Endothelial cell of umbilical vein (primary cell): ENCODE measurements at regions not wholly inside any gene's neighbourhood (a gene's known extent, or its start where the extent isn't known, plus 50 kb on each side); places are given as distances from the start of the nearest gene placed in this dataset.

Experiments
- BruUV-seq: library from RNA; stranded (reverse); fragments of 400-500 nt; replicated peaks from 2 replicates; lab custom pipeline; 2021; lab: Mats Ljungman, UMichigan
- CTCF ChIA-PET: fragments of 300-600, 350-600 bp; sonication (Branson Sonifier 250); formaldehyde crosslinking; loops from one replicate; lab custom pipeline; 2021; ENCODE audit warnings: antibody characterized with exemption, inconsistent platforms; lab: Charles Lee
- POLR2A ChIA-PET: fragments of 300-600, 350-600 bp; sonication (Branson Sonifier 250); formaldehyde crosslinking; loops from one replicate; lab custom pipeline; 2021; ENCODE audit warnings: antibody characterized with exemption, inconsistent platforms; lab: Charles Lee
- DNase-seq: peaks from one replicate; pipeline ENCODE4 v3.0.0-alpha.2; 2011; ENCODE audit warnings: low read depth, low spot score
- FAIRE-seq: peaks from 2 replicates; lab custom pipeline; 2011; peaks lifted over from hg19 to GRCh38; lab: Jason Lieb, UNC
- H2AFZ ChIP-seq: 2 replicates; pipeline ENCODE4 v1.6.0; 2012; ENCODE audit warnings: low read depth, low read length, control low read depth, inconsistent platforms
- H3K27ac ChIP-seq: 2 replicates; pipeline ENCODE4 v1.5.1; 2011; ENCODE audit warnings: low read depth, mild to moderate bottlenecking, control low read depth, low read length, moderate library complexity; ENCODE audit not compliant: insufficient read depth
- H3K27me3 ChIP-seq, 2 experiments: 2 replicates each; pipeline versions ENCODE4 v1.6.0 to v1.6.1; 2011; ENCODE audit warnings: low read length in 2 of 2, mixed read lengths in 1 of 2; ENCODE audit not compliant: control insufficient read depth in 2 of 2, insufficient read depth in 2 of 2
- H3K36me3 ChIP-seq, 2 experiments: 2 replicates in 1 of 2; 3 replicates in 1 of 2; pipeline ENCODE4 v1.5.1; 2011; ENCODE audit warnings: low read length in 2 of 2, mild to moderate bottlenecking in 1 of 2, moderate library complexity in 1 of 2; ENCODE audit not compliant: control insufficient read depth in 2 of 2, insufficient read depth in 2 of 2; ENCODE audit errors: extremely low read depth in 1 of 2
- H3K4me1 ChIP-seq: 3 replicates; pipeline ENCODE4 v1.5.1; 2011; ENCODE audit warnings: mild to moderate bottlenecking, low read length; ENCODE audit not compliant: control insufficient read depth, insufficient read depth; ENCODE audit errors: extremely low read depth
- H3K4me2 ChIP-seq: 2 replicates; pipeline ENCODE4 v1.6.1; 2011; ENCODE audit warnings: low read length, control low read depth, mixed read lengths; ENCODE audit not compliant: insufficient read depth
- H3K4me3 ChIP-seq, 3 experiments: fragments of 200-600 bp in 1 of 3; sonication (generic), shearing (Covaris generic) in 1 of 3; replicated peaks in 1 of 3; 2 replicates each; pipeline ENCODE4 v1.5.1; 2011 to 2016; ENCODE audit warnings: control low read depth in 3 of 3, low read length in 3 of 3, mild to moderate bottlenecking in 2 of 3, inconsistent platforms in 1 of 3, low read depth in 1 of 3, moderate library complexity in 1 of 3; ENCODE audit not compliant: insufficient read depth in 1 of 3
- H3K79me2 ChIP-seq: 2 replicates; pipeline ENCODE4 v1.6.0; 2012; ENCODE audit warnings: low read length, inconsistent platforms; ENCODE audit not compliant: control insufficient read depth, insufficient read depth
- H3K9ac ChIP-seq: replicated peaks from 2 replicates; pipeline ENCODE3; 2011; ENCODE audit warnings: low read length, control low read depth; ENCODE audit not compliant: insufficient read depth; ENCODE audit errors: extremely low read depth
- H3K9me1 ChIP-seq: replicated peaks from 3 replicates; pipeline ENCODE4 v1.6.0; 2011; ENCODE audit warnings: mild to moderate bottlenecking, low read length; ENCODE audit not compliant: control insufficient read depth, insufficient read depth; ENCODE audit errors: extremely low read depth
- H3K9me3 ChIP-seq: replicated peaks from 2 replicates; pipeline ENCODE4 v1.5.1; 2012; ENCODE audit warnings: low read length, inconsistent platforms; ENCODE audit not compliant: control insufficient read depth, insufficient read depth
- H4K20me1 ChIP-seq: replicated peaks from 2 replicates; pipeline ENCODE3; 2011; ENCODE audit warnings: mild to moderate bottlenecking, low read length; ENCODE audit not compliant: control insufficient read depth, insufficient read depth; ENCODE audit errors: extremely low read depth
- CTCF ChIP-seq, 2 donors: IDR thresholded peaks; 1 replicate in 1 of 2; 2 replicates in 1 of 2; pipeline ENCODE4 v1.5.1; 2011; ENCODE audit warnings: low read length in 2 of 2, mild to moderate bottlenecking in 2 of 2, moderate library complexity in 2 of 2, control low read depth in 1 of 2, inconsistent platforms in 1 of 2, low read depth in 1 of 2; ENCODE audit not compliant: insufficient read depth in 1 of 2; ENCODE audit errors: extremely low read depth in 1 of 2
- EZH2 ChIP-seq: IDR thresholded peaks from 2 replicates; pipeline ENCODE4 v1.6.1; 2012; ENCODE audit warnings: borderline replicate concordance, low read depth, mild to moderate bottlenecking, moderate library complexity, low read length, inconsistent platforms; ENCODE audit not compliant: severe bottlenecking
- FOS ChIP-seq: IDR thresholded peaks from 2 replicates; pipeline ENCODE4 v1.6.1; 2011; ENCODE audit warnings: mild to moderate bottlenecking, low read length, moderate library complexity, borderline replicate concordance; ENCODE audit not compliant: insufficient read depth
- GATA2 ChIP-seq: IDR thresholded peaks from 2 replicates; pipeline ENCODE4 v1.7.0; 2011; ENCODE audit warnings: low read depth, mild to moderate bottlenecking, moderate library complexity, mixed read lengths, low read length; ENCODE audit not compliant: insufficient read length, insufficient read depth
- JUN ChIP-seq: IDR thresholded peaks from 2 replicates; pipeline ENCODE4 v1.6.1; 2011; ENCODE audit warnings: borderline replicate concordance, low read depth; ENCODE audit not compliant: insufficient read length, insufficient read depth
- MAX ChIP-seq: IDR thresholded peaks from 2 replicates; pipeline ENCODE4 v1.6.1; 2011; ENCODE audit not compliant: insufficient read depth, insufficient read length
- MYC ChIP-seq: IDR thresholded peaks from one replicate; pipeline ENCODE4 v1.6.1; 2011; ENCODE audit warnings: mild to moderate bottlenecking, low read depth, low read length
- POLR2A ChIP-seq: IDR thresholded peaks from 2 replicates; pipeline ENCODE4 v1.6.1; 2012; ENCODE audit warnings: low read depth, mild to moderate bottlenecking, control low read depth, low read length
- POLR2AphosphoS5 ChIP-seq: IDR thresholded peaks from 2 replicates; pipeline ENCODE4 v1.6.1; 2012; ENCODE audit warnings: low read depth, mild to moderate bottlenecking, control low read depth, low read length, moderate library complexity; ENCODE audit not compliant: insufficient read depth
- dilution Hi-C: fragments of 300-500 bp; cut with MboI; formaldehyde crosslinking; loops from one replicate; pipeline ENCODE4 v1.15.0; 2019; ENCODE audit warnings: low sequenced_read_pairs; ENCODE audit not compliant: extremely low pct_ligation_motif_present
- intact Hi-C: fragments of 100-400 bp; cut with micrococcal nuclease; formaldehyde crosslinking; loops from one replicate; pipeline ENCODE4 v1.10.0; 2022

- CTCF ChIA-PET, result no interaction called here
- no TSS peak for BruUV-seq
Observed at GRCh38 chr12:93152617-93153016, 223.5 kb upstream of the EEA1 start.

More at GRCh38 chr12:93152617-93153016, 223.5 kb upstream of the EEA1 start:
- no peaks in the 10 kb centered on the region for H3K9me3 ChIP-seq
- intact Hi-C loops (no loop called here), dilution Hi-C loops (no loop called here)
- no peak overlapping the region for H3K9ac ChIP-seq
- H3K79me2 ChIP-seq, result no peaks in the 10 kb centered on the region
- DNase-seq, result no peak
- no peak overlapping the region for H3K27ac ChIP-seq
- no peak overlapping the region for H3K4me2 ChIP-seq
- H3K4me3 ChIP-seq, result no peak overlapping the region
- no peaks in the 10 kb centered on the region for H3K36me3 ChIP-seq
- H4K20me1 ChIP-seq, result no peaks in the 10 kb centered on the region
- no peak overlapping the region for H2AFZ ChIP-seq
- POLR2A ChIA-PET, result no interaction called here
- TF ChIP-seq CTCF (IDR thresholded peaks at IDR 0.05; ENCODE audit: extremely low read depth in 1 of 2, insufficient read depth in 1 of 2, low read depth in 1 of 2, low read length in 2 of 2) (no peak), JUN (no peak), MAX (no peak), GATA2 (no peak), FOS (no peak), MYC (no peak), POLR2A (no peak), EZH2 (no peak), POLR2AphosphoS5 (no peak)
- no peaks in the 10 kb centered on the region for H3K9me1 ChIP-seq
- H3K4me1 ChIP-seq, result no peaks in the 10 kb centered on the region
- FAIRE-seq, result no peak
- H3K27me3 ChIP-seq, result no peaks in the 10 kb centered on the region
